Right lobe of liver (tissue), 4 donors: ENCODE measurements at regions not wholly inside any gene's neighbourhood (a gene's known extent, or its start where the extent isn't known, plus 50 kb on each side); places are given as distances from the start of the nearest gene placed in this dataset.

Experiments
- POLR2A ChIP-seq: fragments of 450-650 bp; IDR thresholded peaks from one replicate; pipeline ENCODE4 v1.6.1; 2017; ENCODE audit warnings: antibody characterized with exemption, mild to moderate bottlenecking
- TF ChIP-seq, protein P1 (sequence below), 4 donors: fragments of 200-600 bp in 3 of 4; fragments of 450-650 bp in 1 of 4; IDR thresholded peaks; one replicate each; pipeline versions ENCODE4 v1.5.1 to v1.8.0; 2016 to 2022; ENCODE audit warnings: antibody characterized with exemption in 4 of 4, mild to moderate bottlenecking in 2 of 4
- donor health status: DM: no; HTN: no; CAD: no.
- donor health status: DM: no; HTN: no; CAD: no.
- donor health status: DM: no; HTN: yes; CAD: no.

DNA sequence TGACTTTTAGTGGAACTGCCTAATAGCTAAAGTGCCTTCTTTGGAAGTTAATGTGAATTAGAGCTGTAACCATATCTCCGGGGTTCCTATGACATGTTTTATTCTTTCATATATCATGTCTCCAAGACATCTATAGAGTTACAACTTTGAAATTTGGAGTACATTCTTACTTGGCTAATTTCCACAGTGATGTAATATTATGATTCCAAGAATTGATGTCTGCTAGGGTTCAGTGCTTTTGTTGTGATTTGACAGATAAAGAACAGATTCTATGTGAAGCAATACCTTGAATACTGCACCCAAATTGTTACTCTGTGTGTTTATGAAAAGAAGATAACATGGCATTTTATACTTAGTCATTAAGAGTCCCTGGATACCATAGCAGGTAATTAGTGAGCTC lies 934.3 kb downstream of the NTRK3 start:
- TF ChIP-seq, protein P1, sequence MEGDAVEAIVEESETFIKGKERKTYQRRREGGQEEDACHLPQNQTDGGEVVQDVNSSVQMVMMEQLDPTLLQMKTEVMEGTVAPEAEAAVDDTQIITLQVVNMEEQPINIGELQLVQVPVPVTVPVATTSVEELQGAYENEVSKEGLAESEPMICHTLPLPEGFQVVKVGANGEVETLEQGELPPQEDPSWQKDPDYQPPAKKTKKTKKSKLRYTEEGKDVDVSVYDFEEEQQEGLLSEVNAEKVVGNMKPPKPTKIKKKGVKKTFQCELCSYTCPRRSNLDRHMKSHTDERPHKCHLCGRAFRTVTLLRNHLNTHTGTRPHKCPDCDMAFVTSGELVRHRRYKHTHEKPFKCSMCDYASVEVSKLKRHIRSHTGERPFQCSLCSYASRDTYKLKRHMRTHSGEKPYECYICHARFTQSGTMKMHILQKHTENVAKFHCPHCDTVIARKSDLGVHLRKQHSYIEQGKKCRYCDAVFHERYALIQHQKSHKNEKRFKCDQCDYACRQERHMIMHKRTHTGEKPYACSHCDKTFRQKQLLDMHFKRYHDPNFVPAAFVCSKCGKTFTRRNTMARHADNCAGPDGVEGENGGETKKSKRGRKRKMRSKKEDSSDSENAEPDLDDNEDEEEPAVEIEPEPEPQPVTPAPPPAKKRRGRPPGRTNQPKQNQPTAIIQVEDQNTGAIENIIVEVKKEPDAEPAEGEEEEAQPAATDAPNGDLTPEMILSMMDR (IDR thresholded peaks at IDR 0.05), result no peak
- TF ChIP-seq POLR2A, result no peak
